ENCODE measurements at regions not wholly inside any gene's neighbourhood (a gene's known extent, or its start where the extent isn't known, plus 50 kb on each side); places are given as distances from the start of the nearest gene placed in this dataset.

DNA sequence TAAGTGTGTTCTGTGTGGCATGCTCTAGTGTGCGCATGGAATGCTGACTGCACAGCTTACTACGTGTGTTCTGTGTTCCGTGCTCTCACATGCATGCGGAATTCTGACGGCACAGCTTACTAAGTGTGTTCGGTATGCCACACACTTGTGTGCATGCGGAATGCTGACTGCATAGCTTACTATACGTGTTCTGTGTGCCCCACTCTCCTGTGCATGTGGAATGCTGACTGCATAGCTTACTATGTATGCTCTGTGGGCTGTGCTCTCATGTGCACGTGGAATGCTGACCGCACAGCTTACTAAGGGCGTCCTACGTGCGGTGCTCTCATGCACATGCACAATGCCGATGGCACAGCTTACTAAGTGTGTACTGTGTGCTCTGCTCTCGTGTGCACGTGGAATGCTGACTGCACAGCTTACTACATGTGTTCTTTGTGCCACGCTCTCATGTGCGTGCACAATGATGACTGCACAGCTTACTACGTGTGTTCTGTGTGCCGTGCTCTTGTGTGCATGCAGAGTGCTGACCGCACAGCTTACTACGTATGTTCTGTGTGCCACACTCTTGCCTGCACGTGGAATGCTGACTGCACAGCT lies 548.9 kb downstream of the IRX1 start (continued):
- no peak for TF ChIP-seq EZH2phosphoT487 (IDR thresholded peaks at IDR 0.05; ENCODE audit: unreplicated experiment)

DNA sequence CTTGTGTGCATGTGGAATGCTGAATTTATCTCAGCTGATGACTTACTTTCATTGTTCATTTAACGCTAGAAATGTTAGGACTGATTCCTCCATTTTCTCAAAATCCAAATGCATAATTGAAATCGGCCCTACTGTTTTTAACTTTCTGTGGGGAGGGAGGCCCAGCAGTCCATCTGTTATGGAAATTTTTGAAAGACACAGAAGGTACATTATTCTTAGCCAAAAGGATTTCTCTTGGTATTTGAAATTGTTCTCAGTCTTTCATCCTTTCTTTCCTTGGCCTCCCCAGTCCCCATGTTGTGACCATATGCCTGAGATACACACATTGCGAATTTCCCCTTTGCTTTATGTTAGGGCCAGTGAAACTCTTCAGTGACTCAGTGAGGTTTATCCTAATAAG lies 549.9 kb downstream of the IRX1 start:
- peaks cover 15% of the 10 kb centered on the region for H3K4me1 ChIP-seq (ENCODE audit: insufficient read depth)
- no peak overlapping the region for H3K27ac Mint-ChIP-seq
- no peaks in the 10 kb centered on the region for H3K36me3 Mint-ChIP-seq (ENCODE audit: low read depth)
- peaks cover 14% of the 10 kb centered on the region for H3K4me1 Mint-ChIP-seq
- H3K27ac ChIP-seq (ENCODE audit: low read depth), result no peak overlapping the region
- DNase-seq (ENCODE audit: low spot score) (no peak), ATAC-seq (no peak)
- H4K20me1 ChIP-seq (replicated peaks; ENCODE audit: insufficient read depth), result no peaks in the 10 kb centered on the region
- no peaks in the 10 kb centered on the region for H3K79me2 ChIP-seq (replicated peaks; ENCODE audit: insufficient read depth)
- no peaks in the 10 kb centered on the region for H3K36me3 ChIP-seq (ENCODE audit: insufficient read depth)
- TF ChIP-seq, protein P1, sequence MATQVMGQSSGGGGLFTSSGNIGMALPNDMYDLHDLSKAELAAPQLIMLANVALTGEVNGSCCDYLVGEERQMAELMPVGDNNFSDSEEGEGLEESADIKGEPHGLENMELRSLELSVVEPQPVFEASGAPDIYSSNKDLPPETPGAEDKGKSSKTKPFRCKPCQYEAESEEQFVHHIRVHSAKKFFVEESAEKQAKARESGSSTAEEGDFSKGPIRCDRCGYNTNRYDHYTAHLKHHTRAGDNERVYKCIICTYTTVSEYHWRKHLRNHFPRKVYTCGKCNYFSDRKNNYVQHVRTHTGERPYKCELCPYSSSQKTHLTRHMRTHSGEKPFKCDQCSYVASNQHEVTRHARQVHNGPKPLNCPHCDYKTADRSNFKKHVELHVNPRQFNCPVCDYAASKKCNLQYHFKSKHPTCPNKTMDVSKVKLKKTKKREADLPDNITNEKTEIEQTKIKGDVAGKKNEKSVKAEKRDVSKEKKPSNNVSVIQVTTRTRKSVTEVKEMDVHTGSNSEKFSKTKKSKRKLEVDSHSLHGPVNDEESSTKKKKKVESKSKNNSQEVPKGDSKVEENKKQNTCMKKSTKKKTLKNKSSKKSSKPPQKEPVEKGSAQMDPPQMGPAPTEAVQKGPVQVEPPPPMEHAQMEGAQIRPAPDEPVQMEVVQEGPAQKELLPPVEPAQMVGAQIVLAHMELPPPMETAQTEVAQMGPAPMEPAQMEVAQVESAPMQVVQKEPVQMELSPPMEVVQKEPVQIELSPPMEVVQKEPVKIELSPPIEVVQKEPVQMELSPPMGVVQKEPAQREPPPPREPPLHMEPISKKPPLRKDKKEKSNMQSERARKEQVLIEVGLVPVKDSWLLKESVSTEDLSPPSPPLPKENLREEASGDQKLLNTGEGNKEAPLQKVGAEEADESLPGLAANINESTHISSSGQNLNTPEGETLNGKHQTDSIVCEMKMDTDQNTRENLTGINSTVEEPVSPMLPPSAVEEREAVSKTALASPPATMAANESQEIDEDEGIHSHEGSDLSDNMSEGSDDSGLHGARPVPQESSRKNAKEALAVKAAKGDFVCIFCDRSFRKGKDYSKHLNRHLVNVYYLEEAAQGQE (IDR thresholded peaks at IDR 0.05; ENCODE audit: unreplicated experiment), result no peak
- TF ChIP-seq STAT1 (IDR thresholded peaks at IDR 0.05; ENCODE audit: unreplicated experiment), result no peak
- TF ChIP-seq ZNF114 (CRISPR knock-in tag; IDR thresholded peaks at IDR 0.05), result no peak
- no peak for TF ChIP-seq POLR2AphosphoS5 (IDR thresholded peaks at IDR 0.05; ENCODE audit: low read depth)
- TF ChIP-seq, protein P2, sequence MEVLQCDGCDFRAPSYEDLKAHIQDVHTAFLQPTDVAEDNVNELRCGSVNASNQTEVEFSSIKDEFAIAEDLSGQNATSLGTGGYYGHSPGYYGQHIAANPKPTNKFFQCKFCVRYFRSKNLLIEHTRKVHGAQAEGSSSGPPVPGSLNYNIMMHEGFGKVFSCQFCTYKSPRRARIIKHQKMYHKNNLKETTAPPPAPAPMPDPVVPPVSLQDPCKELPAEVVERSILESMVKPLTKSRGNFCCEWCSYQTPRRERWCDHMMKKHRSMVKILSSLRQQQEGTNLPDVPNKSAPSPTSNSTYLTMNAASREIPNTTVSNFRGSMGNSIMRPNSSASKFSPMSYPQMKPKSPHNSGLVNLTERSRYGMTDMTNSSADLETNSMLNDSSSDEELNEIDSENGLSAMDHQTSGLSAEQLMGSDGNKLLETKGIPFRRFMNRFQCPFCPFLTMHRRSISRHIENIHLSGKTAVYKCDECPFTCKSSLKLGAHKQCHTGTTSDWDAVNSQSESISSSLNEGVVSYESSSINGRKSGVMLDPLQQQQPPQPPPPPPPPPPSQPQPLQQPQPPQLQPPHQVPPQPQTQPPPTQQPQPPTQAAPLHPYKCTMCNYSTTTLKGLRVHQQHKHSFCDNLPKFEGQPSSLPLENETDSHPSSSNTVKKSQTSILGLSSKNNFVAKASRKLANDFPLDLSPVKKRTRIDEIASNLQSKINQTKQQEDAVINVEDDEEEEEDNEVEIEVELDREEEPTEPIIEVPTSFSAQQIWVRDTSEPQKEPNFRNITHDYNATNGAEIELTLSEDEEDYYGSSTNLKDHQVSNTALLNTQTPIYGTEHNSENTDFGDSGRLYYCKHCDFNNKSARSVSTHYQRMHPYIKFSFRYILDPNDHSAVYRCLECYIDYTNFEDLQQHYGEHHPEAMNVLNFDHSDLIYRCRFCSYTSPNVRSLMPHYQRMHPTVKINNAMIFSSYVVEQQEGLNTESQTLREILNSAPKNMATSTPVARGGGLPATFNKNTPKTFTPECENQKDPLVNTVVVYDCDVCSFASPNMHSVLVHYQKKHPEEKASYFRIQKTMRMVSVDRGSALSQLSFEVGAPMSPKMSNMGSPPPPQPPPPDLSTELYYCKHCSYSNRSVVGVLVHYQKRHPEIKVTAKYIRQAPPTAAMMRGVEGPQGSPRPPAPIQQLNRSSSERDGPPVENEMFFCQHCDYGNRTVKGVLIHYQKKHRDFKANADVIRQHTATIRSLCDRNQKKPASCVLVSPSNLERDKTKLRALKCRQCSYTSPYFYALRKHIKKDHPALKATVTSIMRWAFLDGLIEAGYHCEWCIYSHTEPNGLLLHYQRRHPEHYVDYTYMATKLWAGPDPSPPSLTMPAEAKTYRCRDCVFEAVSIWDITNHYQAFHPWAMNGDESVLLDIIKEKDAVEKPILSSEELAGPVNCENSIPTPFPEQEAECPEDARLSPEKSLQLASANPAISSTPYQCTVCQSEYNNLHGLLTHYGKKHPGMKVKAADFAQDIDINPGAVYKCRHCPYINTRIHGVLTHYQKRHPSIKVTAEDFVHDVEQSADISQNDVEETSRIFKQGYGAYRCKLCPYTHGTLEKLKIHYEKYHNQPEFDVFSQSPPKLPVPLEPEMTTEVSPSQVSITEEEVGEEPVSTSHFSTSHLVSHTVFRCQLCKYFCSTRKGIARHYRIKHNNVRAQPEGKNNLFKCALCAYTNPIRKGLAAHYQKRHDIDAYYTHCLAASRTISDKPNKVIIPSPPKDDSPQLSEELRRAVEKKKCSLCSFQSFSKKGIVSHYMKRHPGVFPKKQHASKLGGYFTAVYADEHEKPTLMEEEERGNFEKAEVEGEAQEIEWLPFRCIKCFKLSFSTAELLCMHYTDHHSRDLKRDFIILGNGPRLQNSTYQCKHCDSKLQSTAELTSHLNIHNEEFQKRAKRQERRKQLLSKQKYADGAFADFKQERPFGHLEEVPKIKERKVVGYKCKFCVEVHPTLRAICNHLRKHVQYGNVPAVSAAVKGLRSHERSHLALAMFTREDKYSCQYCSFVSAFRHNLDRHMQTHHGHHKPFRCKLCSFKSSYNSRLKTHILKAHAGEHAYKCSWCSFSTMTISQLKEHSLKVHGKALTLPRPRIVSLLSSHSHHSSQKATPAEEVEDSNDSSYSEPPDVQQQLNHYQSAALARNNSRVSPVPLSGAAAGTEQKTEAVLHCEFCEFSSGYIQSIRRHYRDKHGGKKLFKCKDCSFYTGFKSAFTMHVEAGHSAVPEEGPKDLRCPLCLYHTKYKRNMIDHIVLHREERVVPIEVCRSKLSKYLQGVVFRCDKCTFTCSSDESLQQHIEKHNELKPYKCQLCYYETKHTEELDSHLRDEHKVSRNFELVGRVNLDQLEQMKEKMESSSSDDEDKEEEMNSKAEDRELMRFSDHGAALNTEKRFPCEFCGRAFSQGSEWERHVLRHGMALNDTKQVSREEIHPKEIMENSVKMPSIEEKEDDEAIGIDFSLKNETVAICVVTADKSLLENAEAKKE (CRISPR knock-in tag; IDR thresholded peaks at IDR 0.05), result no peak
- no peak for TF ChIP-seq ZNF331 (CRISPR knock-in tag; IDR thresholded peaks at IDR 0.05; ENCODE audit: low read depth)
- no peak for TF ChIP-seq JUNB (IDR thresholded peaks at IDR 0.05; ENCODE audit: unreplicated experiment)
- TF ChIP-seq NANOG (IDR thresholded peaks at IDR 0.05; ENCODE audit: borderline replicate concordance), result no peak
- no peak for TF ChIP-seq CREB1 (CRISPR knock-in tag; IDR thresholded peaks at IDR 0.05; ENCODE audit: low read depth)
- no peak for TF ChIP-seq EZH2phosphoT487 (IDR thresholded peaks at IDR 0.05; ENCODE audit: unreplicated experiment)
- no peak for TF ChIP-seq EZH2 (IDR thresholded peaks at IDR 0.05; ENCODE audit: low read depth, unreplicated experiment)
- TF ChIP-seq, protein P3, sequence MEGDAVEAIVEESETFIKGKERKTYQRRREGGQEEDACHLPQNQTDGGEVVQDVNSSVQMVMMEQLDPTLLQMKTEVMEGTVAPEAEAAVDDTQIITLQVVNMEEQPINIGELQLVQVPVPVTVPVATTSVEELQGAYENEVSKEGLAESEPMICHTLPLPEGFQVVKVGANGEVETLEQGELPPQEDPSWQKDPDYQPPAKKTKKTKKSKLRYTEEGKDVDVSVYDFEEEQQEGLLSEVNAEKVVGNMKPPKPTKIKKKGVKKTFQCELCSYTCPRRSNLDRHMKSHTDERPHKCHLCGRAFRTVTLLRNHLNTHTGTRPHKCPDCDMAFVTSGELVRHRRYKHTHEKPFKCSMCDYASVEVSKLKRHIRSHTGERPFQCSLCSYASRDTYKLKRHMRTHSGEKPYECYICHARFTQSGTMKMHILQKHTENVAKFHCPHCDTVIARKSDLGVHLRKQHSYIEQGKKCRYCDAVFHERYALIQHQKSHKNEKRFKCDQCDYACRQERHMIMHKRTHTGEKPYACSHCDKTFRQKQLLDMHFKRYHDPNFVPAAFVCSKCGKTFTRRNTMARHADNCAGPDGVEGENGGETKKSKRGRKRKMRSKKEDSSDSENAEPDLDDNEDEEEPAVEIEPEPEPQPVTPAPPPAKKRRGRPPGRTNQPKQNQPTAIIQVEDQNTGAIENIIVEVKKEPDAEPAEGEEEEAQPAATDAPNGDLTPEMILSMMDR (conservative IDR thresholded peaks at IDR 0.05; ENCODE audit: low read depth in 2 of 2), result no peak
- TF ChIP-seq, protein P4, sequence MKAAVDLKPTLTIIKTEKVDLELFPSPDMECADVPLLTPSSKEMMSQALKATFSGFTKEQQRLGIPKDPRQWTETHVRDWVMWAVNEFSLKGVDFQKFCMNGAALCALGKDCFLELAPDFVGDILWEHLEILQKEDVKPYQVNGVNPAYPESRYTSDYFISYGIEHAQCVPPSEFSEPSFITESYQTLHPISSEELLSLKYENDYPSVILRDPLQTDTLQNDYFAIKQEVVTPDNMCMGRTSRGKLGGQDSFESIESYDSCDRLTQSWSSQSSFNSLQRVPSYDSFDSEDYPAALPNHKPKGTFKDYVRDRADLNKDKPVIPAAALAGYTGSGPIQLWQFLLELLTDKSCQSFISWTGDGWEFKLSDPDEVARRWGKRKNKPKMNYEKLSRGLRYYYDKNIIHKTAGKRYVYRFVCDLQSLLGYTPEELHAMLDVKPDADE (IDR thresholded peaks at IDR 0.05), result no peak
- H3K27me3 ChIP-seq (ENCODE audit: insufficient read depth), result no peaks in the 10 kb centered on the region
- H3K9me3 Mint-ChIP-seq, result no peaks in the 10 kb centered on the region
- no peak overlapping the region for H3K4me2 ChIP-seq
- H3K9me2 ChIP-seq (ENCODE audit: insufficient read depth), result 0 out of 2 replicates have a peak, but pooled peaks cover 6% of the 10 kb centered on the region
- peaks cover 2% of the 10 kb centered on the region for H3K27me3 Mint-ChIP-seq (ENCODE audit: insufficient read depth, low read depth, poor library complexity)
- H2AFZ ChIP-seq, result no peak overlapping the region; the same call in 1 of the 2 replicates
- no peak overlapping the region for H3K4me3 Mint-ChIP-seq
- H3F3A ChIP-seq (replicated peaks; ENCODE audit: low read depth), result no peaks in the 10 kb centered on the region
- no peak overlapping the region for H3K4me3 ChIP-seq

All from GM23338 (cell line).